ENCODE measurements at regions not wholly inside any gene's neighbourhood (a gene's known extent, or its start where the extent isn't known, plus 50 kb on each side); places are given as distances from the start of the nearest gene placed in this dataset.

- intact Hi-C loops (cut with micrococcal nuclease; ENCODE audit: unreplicated experiment), result no loop called here
- Histone ChIP-seq H3K9me3 (ENCODE audit: low read length) (no peaks in the 10 kb centered on the region), H3K79me2 (ENCODE audit: insufficient read depth, low read depth, low read length) (no peaks in the 10 kb centered on the region), H3K27ac (ENCODE audit: low read depth, low read length, poor library complexity, severe bottlenecking) (no peak overlapping the region), H3K36me3 (ENCODE audit: insufficient read depth, low read length) (no peaks in the 10 kb centered on the region), H2AFZ (ENCODE audit: low read length) (no peak overlapping the region), H3K4me1 (ENCODE audit: insufficient read depth, low read length, poor library complexity, severe bottlenecking) (no peaks in the 10 kb centered on the region), H3K9me2 (ENCODE audit: insufficient read depth, low read length) (no peaks in the 10 kb centered on the region), H3K4me3 (ENCODE audit: low read depth, low read length, poor library complexity, severe bottlenecking) (no peak overlapping the region), H4K20me1 (ENCODE audit: insufficient read depth, low read length) (no peaks in the 10 kb centered on the region), H3K4me2 (ENCODE audit: low read length) (no peak overlapping the region)
- no peak for DNase-seq (ENCODE audit: low spot score)
- BruUV-seq (replicated peaks), result no TSS peak
- POLR2A ChIA-PET, result no interaction called here
- CTCF ChIA-PET (ENCODE audit: unreplicated experiment), result no interaction called here
- TF ChIP-seq EZH2phosphoT487 (IDR thresholded peaks at IDR 0.05; ENCODE audit: borderline replicate concordance, low read depth, low read length), result no peak
- TF ChIP-seq, protein P1, sequence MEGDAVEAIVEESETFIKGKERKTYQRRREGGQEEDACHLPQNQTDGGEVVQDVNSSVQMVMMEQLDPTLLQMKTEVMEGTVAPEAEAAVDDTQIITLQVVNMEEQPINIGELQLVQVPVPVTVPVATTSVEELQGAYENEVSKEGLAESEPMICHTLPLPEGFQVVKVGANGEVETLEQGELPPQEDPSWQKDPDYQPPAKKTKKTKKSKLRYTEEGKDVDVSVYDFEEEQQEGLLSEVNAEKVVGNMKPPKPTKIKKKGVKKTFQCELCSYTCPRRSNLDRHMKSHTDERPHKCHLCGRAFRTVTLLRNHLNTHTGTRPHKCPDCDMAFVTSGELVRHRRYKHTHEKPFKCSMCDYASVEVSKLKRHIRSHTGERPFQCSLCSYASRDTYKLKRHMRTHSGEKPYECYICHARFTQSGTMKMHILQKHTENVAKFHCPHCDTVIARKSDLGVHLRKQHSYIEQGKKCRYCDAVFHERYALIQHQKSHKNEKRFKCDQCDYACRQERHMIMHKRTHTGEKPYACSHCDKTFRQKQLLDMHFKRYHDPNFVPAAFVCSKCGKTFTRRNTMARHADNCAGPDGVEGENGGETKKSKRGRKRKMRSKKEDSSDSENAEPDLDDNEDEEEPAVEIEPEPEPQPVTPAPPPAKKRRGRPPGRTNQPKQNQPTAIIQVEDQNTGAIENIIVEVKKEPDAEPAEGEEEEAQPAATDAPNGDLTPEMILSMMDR (conservative IDR thresholded peaks at IDR 0.05; ENCODE audit: low read length), result no peak
Observed at GRCh38 chr19:29415507-29415906, 110.3 kb upstream of the VSTM2B start.

DNA sequence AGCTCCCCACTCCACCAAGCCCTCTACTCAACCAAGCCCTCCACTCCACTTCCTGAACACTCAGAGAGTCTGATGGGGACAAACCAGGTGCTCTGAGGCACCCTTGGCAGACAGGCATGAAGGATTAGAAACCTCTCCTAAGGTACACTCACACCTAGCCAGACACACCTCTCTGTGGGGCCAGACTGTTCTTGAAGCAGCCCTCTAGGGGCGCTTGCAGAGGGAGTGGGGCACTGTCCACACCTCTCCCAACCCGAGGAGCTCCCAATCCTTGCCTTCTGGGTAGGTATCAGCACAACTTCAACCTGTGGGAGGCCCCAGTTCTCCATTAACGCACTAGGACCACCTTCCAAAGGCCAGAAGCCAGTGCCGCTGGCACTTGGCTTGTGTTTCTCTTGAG, 108.7 kb upstream of the VSTM2B start:
- no peaks in the 10 kb centered on the region for H3K4me1 ChIP-seq (ENCODE audit: insufficient read depth, low read length, poor library complexity, severe bottlenecking)
- no TSS peak for BruUV-seq (replicated peaks)

GRCh38 chr19:29418201-29418600, 107.6 kb upstream of the VSTM2B start:
- Histone ChIP-seq H3K36me3 (ENCODE audit: insufficient read depth, low read length) (no peaks in the 10 kb centered on the region), H3K4me2 (ENCODE audit: low read length) (no peak overlapping the region), H3K27ac (ENCODE audit: low read depth, low read length, poor library complexity, severe bottlenecking) (no peak overlapping the region), H3K9me3 (ENCODE audit: low read length) (no peaks in the 10 kb centered on the region), H3K4me3 (ENCODE audit: low read depth, low read length, poor library complexity, severe bottlenecking) (no peak overlapping the region), H3K4me1 (ENCODE audit: insufficient read depth, low read length, poor library complexity, severe bottlenecking) (no peaks in the 10 kb centered on the region), H2AFZ (ENCODE audit: low read length) (no peak overlapping the region), H4K20me1 (ENCODE audit: insufficient read depth, low read length) (no peaks in the 10 kb centered on the region), H3K79me2 (ENCODE audit: insufficient read depth, low read depth, low read length) (no peaks in the 10 kb centered on the region), H3K9me2 (ENCODE audit: insufficient read depth, low read length) (no peaks in the 10 kb centered on the region)
- no TSS peak for BruUV-seq (replicated peaks)
- ChIA-PET CTCF (ENCODE audit: unreplicated experiment) (no interaction called here), POLR2A (no interaction called here)
- DNase-seq (ENCODE audit: low spot score), result no peak
- intact Hi-C loops (cut with micrococcal nuclease; ENCODE audit: unreplicated experiment), result no loop called here
- no peak for TF ChIP-seq EZH2phosphoT487 (IDR thresholded peaks at IDR 0.05; ENCODE audit: borderline replicate concordance, low read depth, low read length)
- TF ChIP-seq, protein P1 (conservative IDR thresholded peaks at IDR 0.05; ENCODE audit: low read length), result no peak

More for the DNA sequence above, 108.7 kb upstream of the VSTM2B start:
- DNase-seq (ENCODE audit: low spot score), result no peak
- no peak for TF ChIP-seq EZH2phosphoT487 (IDR thresholded peaks at IDR 0.05; ENCODE audit: borderline replicate concordance, low read depth, low read length)
- TF ChIP-seq, protein P1 (conservative IDR thresholded peaks at IDR 0.05; ENCODE audit: low read length), result no peak
- Histone ChIP-seq H3K27ac (ENCODE audit: low read depth, low read length, poor library complexity, severe bottlenecking) (no peak overlapping the region), H3K9me3 (ENCODE audit: low read length) (no peaks in the 10 kb centered on the region), H3K36me3 (ENCODE audit: insufficient read depth, low read length) (no peaks in the 10 kb centered on the region), H3K9me2 (ENCODE audit: insufficient read depth, low read length) (no peaks in the 10 kb centered on the region), H2AFZ (ENCODE audit: low read length) (no peak overlapping the region), H3K4me3 (ENCODE audit: low read depth, low read length, poor library complexity, severe bottlenecking) (no peak overlapping the region), H4K20me1 (ENCODE audit: insufficient read depth, low read length) (no peaks in the 10 kb centered on the region), H3K79me2 (ENCODE audit: insufficient read depth, low read depth, low read length) (no peaks in the 10 kb centered on the region), H3K4me2 (ENCODE audit: low read length) (no peak overlapping the region)
- POLR2A ChIA-PET, result no interaction called here
- intact Hi-C loops (cut with micrococcal nuclease; ENCODE audit: unreplicated experiment), result no loop called here
- CTCF ChIA-PET (ENCODE audit: unreplicated experiment), result no interaction called here
